NT2/D1 (cell line): ENCODE measurements at regions not wholly inside any gene's neighbourhood (a gene's known extent, or its start where the extent isn't known, plus 50 kb on each side); places are given as distances from the start of the nearest gene placed in this dataset.

Experiments used
- YY1 ChIP-seq: IDR thresholded peaks from 2 replicates; pipeline ENCODE4 v1.6.1; 2011; ENCODE audit not compliant: insufficient read length, insufficient read depth
- ZNF274 ChIP-seq: IDR thresholded peaks from 2 replicates; pipeline ENCODE4 v1.6.1; 2011; ENCODE audit warnings: mild to moderate bottlenecking, low read depth, low read length

DNA sequence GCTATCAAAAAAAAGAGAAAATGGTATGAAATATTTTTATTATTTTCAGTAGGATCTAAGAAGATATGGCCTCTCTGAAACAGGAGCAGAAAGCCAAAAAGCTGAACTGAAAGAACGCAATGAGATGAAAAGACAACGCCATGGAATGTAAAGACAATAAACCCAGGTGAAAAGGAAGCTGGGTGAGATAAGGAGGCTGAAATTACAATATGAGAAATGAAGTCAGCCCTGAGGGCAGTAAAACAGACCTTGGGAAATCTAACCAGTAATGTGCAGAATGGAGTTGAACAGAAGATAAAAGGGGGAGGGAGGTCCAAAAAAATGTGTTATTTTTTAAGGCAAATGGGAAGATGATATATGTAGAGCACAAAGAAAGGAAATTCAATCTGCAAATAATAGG, 265.3 kb downstream of the ENC1 start:
- no peak for TF ChIP-seq ZNF274
- no peak for TF ChIP-seq YY1
